ENCODE measurements at regions not wholly inside any gene's neighbourhood (a gene's known extent, or its start where the extent isn't known, plus 50 kb on each side); places are given as distances from the start of the nearest gene placed in this dataset.

- Histone ChIP-seq H3K9me3 (peaks cover 0 to 2% (median 0%) of the 10 kb centered on the region in 4 donors), H3K27ac (no peak overlapping the region), H3K4me3 (no peak overlapping the region), H3K27me3 (no peaks in the 10 kb centered on the region), H3K4me1 (no peaks in the 10 kb centered on the region), H3K36me3 (no peaks in the 10 kb centered on the region)
- DNase-seq, result peak; percentile 51
- TF ChIP-seq POLR2AphosphoS5 (IDR thresholded peaks at IDR 0.05), result no peak
- no peak for TF ChIP-seq CTCF (IDR thresholded peaks at IDR 0.05)
- TF ChIP-seq POLR2A (IDR thresholded peaks at IDR 0.05), result no peak
- no peak for TF ChIP-seq EP300 (IDR thresholded peaks at IDR 0.05)
- 71 to 84% methylated on average over 8 of the region's 8 CpGs for WGBS, 2 donors
- intact Hi-C loops (cut with DNase I), result no loop called here
These were observed 96.8 kb downstream of the C9orf50 start for GRCh38 chr9:129523943-129524581.

GRCh38 chr9:129522351-129522750 is 98.5 kb downstream of the C9orf50 start:
- WGBS, 2 donors, result 71 to 78% methylated on average over 7 of the region's 7 CpGs
- TF ChIP-seq POLR2A (IDR thresholded peaks at IDR 0.05) (no peak), EP300 (IDR thresholded peaks at IDR 0.05) (no peak), CTCF (IDR thresholded peaks at IDR 0.05) (no peak), POLR2AphosphoS5 (IDR thresholded peaks at IDR 0.05) (no peak)

DNA sequence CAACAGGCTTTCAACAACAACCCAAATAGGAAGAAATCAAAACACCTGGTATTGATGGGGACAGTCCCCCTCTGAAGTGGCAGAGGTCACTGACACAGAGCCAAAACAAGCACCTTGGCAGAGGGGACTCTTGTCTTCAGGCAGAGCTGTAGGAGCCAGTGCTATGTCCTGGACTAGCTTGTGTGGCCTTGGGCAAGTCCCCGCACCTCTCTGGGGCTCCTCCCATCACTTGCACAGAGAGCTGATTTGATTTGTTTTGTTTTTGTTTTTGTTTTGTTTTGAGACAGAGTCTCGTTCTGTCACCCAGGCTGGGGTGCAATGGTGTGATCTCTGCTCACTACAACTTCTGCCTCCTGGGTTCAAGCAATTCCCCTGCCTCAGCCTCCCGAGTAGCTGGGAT is 100.8 kb downstream of the C9orf50 start:
- Histone ChIP-seq H3K27ac (no peak overlapping the region), H3K4me3 (no peak overlapping the region), H3K36me3 (no peaks in the 10 kb centered on the region), H3K9me3 (peaks cover 0 to 5% (median 0%) of the 10 kb centered on the region in 4 donors), H3K4me1 (no peaks in the 10 kb centered on the region), H3K27me3 (no peaks in the 10 kb centered on the region)
- intact Hi-C loops (cut with DNase I), result no loop called here
- WGBS, 2 donors, result 79 to 82% methylated on average over 3 of the region's 3 CpGs
- TF ChIP-seq POLR2A (IDR thresholded peaks at IDR 0.05) (no peak), CTCF (IDR thresholded peaks at IDR 0.05) (no peak), EP300 (IDR thresholded peaks at IDR 0.05) (no peak), POLR2AphosphoS5 (IDR thresholded peaks at IDR 0.05) (no peak)
- peak; percentile 29 for DNase-seq

More at GRCh38 chr9:129522351-129522750, 98.5 kb downstream of the C9orf50 start:
- Histone ChIP-seq H3K36me3 (no peaks in the 10 kb centered on the region), H3K27ac (no peak overlapping the region), H3K9me3 (peaks cover 0 to 5% (median 0%) of the 10 kb centered on the region in 4 donors), H3K4me3 (no peak overlapping the region), H3K27me3 (no peaks in the 10 kb centered on the region), H3K4me1 (no peaks in the 10 kb centered on the region)
- intact Hi-C loops (cut with DNase I), result no loop called here
- peak; percentile 18 for DNase-seq

GRCh38 chr9:129518074-129518473 is 102.8 kb downstream of the C9orf50 start:
- Histone ChIP-seq H3K4me3 (no peak overlapping the region), H3K4me1 (no peaks in the 10 kb centered on the region), H3K27ac (no peak overlapping the region), H3K27me3 (no peaks in the 10 kb centered on the region), H3K9me3 (peaks cover 0 to 7% (median 4%) of the 10 kb centered on the region in 4 donors), H3K36me3 (no peaks in the 10 kb centered on the region)
- intact Hi-C loops (cut with DNase I), result no loop called here
- DNase-seq, result no peak
- TF ChIP-seq POLR2A (IDR thresholded peaks at IDR 0.05), result no peak
- TF ChIP-seq EP300 (IDR thresholded peaks at IDR 0.05), result no peak

- intact Hi-C loops (cut with DNase I), result no loop called here
- no peaks in the 10 kb centered on the region for H3K4me1 ChIP-seq
- no peaks in the 10 kb centered on the region for H3K36me3 ChIP-seq
- peaks cover 0 to 7% (median 4%) of the 10 kb centered on the region in 4 donors for H3K9me3 ChIP-seq
- H3K27me3 ChIP-seq, result no peaks in the 10 kb centered on the region
- peak; percentile 11 for DNase-seq
- 94 to 95% methylated on average over 7 of the region's 7 CpGs for WGBS, 2 donors
- no peak overlapping the region for H3K4me3 ChIP-seq
- H3K27ac ChIP-seq, result no peak overlapping the region
- TF ChIP-seq CTCF (IDR thresholded peaks at IDR 0.05) (no peak), POLR2A (IDR thresholded peaks at IDR 0.05) (no peak), EP300 (IDR thresholded peaks at IDR 0.05) (no peak), POLR2AphosphoS5 (IDR thresholded peaks at IDR 0.05) (no peak)
These were observed 103.9 kb downstream of the C9orf50 start for GRCh38 chr9:129517006-129517405.
